ENCODE measurements at regions not wholly inside any gene's neighbourhood (a gene's known extent, or its start where the extent isn't known, plus 50 kb on each side); places are given as distances from the start of the nearest gene placed in this dataset.

DNA sequence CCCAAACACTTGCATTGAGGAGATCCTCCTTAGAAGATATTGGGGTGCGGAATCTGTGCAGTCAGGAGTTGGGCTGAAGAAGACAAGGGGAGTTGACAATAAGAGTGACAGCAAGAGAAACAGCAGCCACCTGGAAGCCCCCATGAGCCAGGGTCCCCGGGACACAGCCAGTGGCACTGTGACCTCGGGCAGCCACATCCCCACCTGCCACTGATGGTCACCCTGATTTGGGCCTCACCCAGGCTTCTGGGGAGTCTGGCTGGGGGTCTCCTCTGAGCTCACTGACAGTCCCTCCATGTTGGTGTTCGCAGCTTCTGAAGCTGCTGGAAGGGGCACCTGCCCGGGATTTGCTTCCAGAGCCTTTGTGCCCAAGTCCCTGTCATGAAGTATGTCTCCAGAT lies 123.5 kb downstream of the TTLL2 start:
- TF ChIP-seq, protein P1, sequence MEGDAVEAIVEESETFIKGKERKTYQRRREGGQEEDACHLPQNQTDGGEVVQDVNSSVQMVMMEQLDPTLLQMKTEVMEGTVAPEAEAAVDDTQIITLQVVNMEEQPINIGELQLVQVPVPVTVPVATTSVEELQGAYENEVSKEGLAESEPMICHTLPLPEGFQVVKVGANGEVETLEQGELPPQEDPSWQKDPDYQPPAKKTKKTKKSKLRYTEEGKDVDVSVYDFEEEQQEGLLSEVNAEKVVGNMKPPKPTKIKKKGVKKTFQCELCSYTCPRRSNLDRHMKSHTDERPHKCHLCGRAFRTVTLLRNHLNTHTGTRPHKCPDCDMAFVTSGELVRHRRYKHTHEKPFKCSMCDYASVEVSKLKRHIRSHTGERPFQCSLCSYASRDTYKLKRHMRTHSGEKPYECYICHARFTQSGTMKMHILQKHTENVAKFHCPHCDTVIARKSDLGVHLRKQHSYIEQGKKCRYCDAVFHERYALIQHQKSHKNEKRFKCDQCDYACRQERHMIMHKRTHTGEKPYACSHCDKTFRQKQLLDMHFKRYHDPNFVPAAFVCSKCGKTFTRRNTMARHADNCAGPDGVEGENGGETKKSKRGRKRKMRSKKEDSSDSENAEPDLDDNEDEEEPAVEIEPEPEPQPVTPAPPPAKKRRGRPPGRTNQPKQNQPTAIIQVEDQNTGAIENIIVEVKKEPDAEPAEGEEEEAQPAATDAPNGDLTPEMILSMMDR (IDR thresholded peaks at IDR 0.05 in 2 of 3, conservative IDR thresholded peaks at IDR 0.05 in 1 of 3; ENCODE audit: borderline replicate concordance in 1 of 3, insufficient read depth in 1 of 3, low read depth in 2 of 3, low read length in 2 of 3) = no peak
- TF ChIP-seq, protein P2, sequence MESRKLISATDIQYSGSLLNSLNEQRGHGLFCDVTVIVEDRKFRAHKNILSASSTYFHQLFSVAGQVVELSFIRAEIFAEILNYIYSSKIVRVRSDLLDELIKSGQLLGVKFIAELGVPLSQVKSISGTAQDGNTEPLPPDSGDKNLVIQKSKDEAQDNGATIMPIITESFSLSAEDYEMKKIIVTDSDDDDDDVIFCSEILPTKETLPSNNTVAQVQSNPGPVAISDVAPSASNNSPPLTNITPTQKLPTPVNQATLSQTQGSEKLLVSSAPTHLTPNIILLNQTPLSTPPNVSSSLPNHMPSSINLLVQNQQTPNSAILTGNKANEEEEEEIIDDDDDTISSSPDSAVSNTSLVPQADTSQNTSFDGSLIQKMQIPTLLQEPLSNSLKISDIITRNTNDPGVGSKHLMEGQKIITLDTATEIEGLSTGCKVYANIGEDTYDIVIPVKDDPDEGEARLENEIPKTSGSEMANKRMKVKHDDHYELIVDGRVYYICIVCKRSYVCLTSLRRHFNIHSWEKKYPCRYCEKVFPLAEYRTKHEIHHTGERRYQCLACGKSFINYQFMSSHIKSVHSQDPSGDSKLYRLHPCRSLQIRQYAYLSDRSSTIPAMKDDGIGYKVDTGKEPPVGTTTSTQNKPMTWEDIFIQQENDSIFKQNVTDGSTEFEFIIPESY (IDR thresholded peaks at IDR 0.05; ENCODE audit: extremely low read depth, insufficient replicate concordance, low read length) = no peak
- no peak for TF ChIP-seq SP1 (IDR thresholded peaks at IDR 0.05; ENCODE audit: low read depth)
- no peak for TF ChIP-seq POLR2A (IDR thresholded peaks at IDR 0.05; ENCODE audit: borderline replicate concordance, extremely low read depth, insufficient read depth, insufficient read length)
- no peak for TF ChIP-seq POLR2AphosphoS5 (IDR thresholded peaks at IDR 0.05; ENCODE audit: low read depth, low read length)
- TF ChIP-seq ZNF274 (IDR thresholded peaks at IDR 0.05; ENCODE audit: low read depth, low read length) = no peak
- TF ChIP-seq YY1 (IDR thresholded peaks at IDR 0.05; ENCODE audit: extremely low read depth, insufficient replicate concordance, low read depth, low read length) = no peak
- TF ChIP-seq ELF1 (IDR thresholded peaks at IDR 0.05; ENCODE audit: borderline replicate concordance, low read depth) = no peak
- TF ChIP-seq, protein P3, sequence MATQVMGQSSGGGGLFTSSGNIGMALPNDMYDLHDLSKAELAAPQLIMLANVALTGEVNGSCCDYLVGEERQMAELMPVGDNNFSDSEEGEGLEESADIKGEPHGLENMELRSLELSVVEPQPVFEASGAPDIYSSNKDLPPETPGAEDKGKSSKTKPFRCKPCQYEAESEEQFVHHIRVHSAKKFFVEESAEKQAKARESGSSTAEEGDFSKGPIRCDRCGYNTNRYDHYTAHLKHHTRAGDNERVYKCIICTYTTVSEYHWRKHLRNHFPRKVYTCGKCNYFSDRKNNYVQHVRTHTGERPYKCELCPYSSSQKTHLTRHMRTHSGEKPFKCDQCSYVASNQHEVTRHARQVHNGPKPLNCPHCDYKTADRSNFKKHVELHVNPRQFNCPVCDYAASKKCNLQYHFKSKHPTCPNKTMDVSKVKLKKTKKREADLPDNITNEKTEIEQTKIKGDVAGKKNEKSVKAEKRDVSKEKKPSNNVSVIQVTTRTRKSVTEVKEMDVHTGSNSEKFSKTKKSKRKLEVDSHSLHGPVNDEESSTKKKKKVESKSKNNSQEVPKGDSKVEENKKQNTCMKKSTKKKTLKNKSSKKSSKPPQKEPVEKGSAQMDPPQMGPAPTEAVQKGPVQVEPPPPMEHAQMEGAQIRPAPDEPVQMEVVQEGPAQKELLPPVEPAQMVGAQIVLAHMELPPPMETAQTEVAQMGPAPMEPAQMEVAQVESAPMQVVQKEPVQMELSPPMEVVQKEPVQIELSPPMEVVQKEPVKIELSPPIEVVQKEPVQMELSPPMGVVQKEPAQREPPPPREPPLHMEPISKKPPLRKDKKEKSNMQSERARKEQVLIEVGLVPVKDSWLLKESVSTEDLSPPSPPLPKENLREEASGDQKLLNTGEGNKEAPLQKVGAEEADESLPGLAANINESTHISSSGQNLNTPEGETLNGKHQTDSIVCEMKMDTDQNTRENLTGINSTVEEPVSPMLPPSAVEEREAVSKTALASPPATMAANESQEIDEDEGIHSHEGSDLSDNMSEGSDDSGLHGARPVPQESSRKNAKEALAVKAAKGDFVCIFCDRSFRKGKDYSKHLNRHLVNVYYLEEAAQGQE (IDR thresholded peaks at IDR 0.05; ENCODE audit: low read depth) = no peak
- TF ChIP-seq, protein P4, sequence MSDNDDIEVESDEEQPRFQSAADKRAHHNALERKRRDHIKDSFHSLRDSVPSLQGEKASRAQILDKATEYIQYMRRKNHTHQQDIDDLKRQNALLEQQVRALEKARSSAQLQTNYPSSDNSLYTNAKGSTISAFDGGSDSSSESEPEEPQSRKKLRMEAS (IDR thresholded peaks at IDR 0.05) = no peak
- TF ChIP-seq, protein P5, sequence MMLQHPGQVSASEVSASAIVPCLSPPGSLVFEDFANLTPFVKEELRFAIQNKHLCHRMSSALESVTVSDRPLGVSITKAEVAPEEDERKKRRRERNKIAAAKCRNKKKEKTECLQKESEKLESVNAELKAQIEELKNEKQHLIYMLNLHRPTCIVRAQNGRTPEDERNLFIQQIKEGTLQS (IDR thresholded peaks at IDR 0.05) = no peak
- TF ChIP-seq EZH2 (IDR thresholded peaks at IDR 0.05) = no peak
- no peak for TF ChIP-seq ZFX (IDR thresholded peaks at IDR 0.05)

All from HCT116 (cell line).